HUDEP-2 (cell line): ENCODE measurements at regions not wholly inside any gene's neighbourhood (a gene's known extent, or its start where the extent isn't known, plus 50 kb on each side); places are given as distances from the start of the nearest gene placed in this dataset.

Experiments used
- DNase-seq, 76 experiments: peaks; one replicate each; lab custom pipeline; 2025; ENCODE audit not compliant: unreplicated experiment in 76 of 76; lab: John Stamatoyannopoulos, UW

DNA sequence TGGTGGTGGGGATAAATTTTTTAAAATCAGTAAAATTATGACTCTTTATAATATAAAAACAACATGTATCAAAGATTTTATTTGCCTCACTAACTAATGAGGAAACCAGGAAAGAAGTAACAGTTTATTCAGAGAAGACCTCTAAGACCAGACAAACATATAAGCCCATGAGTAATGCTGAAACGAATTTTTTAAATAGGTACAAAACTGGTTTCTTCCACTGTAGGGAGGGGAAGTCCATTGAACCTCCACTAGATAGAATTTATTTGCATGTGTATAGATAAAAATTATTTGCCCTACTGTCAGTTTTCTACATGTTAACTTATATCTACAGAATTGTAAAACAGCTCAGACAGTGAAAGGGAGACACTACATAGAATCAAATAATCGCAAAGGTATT lies 86.8 kb downstream of the ZC3H11B start:
- DNase-seq = no peak

DNA sequence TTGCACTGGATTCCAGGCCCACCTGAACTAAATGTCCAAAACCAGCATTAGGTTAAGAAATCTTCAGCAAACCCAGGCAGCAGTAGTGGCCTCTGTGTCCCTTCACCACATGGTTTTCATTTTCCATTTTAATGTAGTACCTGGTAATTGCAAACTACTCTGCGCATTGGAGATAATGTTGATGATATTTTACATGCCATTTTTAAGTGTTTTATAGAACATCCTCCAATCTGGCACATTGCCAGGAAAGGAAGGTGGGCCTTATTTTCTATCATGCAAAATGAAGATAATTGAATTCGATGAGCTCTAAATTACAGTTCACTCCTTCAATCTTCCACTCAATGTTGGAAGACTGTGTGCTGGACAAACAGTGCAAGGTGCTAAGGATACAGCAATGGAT lies 89.5 kb downstream of the ZC3H11B start:
- no peak for DNase-seq

GRCh38 chr1:219521325-219521724 lies 91.6 kb downstream of the ZC3H11B start:
- no peak for DNase-seq

GRCh38 chr1:219520241-219520640 lies 92.7 kb downstream of the ZC3H11B start:
- no peak for DNase-seq

GRCh38 chr1:219518907-219519248 lies 94.0 kb downstream of the ZC3H11B start:
- no peak for DNase-seq

- no peak for DNase-seq
Measured at GRCh38 chr1:219518168-219518906, 94.6 kb downstream of the ZC3H11B start.

DNA sequence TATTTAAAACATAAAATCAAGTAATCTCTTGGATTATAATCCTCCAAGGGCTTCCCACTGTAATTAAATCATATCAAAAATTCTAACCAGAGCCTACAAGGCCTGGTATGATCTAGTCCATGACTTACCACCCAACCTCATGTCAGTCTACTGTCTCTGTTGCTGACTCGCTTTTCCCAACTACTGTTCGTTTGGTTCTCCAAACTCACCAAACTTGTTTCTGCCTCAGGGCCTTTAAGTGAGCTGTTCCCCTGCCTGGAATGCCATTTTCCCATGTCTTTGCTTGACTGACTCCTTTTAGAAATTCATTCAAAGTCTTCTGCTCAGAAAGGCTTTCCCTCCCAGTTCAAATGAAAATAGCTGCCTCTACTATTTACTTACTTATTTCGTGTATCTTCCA lies 95.9 kb downstream of the ZC3H11B start:
- DNase-seq = no peak

GRCh38 chr1:219514728-219515127 lies 98.2 kb downstream of the ZC3H11B start:
- no peak for DNase-seq

GRCh38 chr1:219507437-219507836 lies 105.5 kb downstream of the ZC3H11B start:
- no peak for DNase-seq

DNA sequence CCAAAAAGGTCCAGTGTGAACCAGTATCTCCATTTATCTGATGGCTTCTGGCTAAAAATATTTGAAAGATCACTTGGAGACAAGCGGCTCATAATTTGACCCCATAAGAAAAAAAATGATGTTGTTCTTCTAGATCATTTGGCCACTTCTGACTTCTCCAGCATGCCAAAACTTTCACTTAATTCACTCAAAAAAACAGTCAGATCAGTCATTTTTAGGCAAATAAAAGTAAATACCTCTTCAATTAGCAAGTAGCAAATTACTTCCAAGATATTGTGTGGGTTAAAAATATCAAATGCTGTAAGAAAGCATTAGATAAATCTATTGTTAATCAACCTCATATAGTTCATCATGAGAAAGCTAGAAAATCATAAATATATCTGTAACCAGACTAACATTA lies 106.0 kb downstream of the ZC3H11B start:
- no peak for DNase-seq

GRCh38 chr1:219506473-219506899 lies 106.4 kb downstream of the ZC3H11B start:
- no peak for DNase-seq

DNA sequence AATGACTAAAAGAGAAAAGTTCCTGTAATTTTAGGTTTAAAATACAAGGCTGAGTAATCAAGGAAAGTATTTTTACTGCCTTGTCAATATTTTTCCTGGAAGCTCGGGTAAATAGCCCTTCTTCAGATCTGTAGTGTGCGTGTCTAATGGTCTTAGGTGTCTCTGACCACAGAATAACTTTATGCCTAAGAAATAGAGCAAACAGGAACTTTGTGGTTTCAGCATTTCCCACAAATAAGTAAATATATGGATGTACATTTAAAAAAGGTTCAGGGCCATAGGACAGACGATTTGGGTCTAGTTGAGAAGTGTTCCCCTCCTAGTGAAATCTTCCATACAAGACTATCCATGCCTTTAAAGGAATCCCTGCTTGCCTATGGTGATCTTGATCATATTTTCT lies 107.0 kb downstream of the ZC3H11B start:
- no peak for DNase-seq

- DNase-seq = no peak
Measured at GRCh38 chr1:219503604-219504003, 109.3 kb downstream of the ZC3H11B start.

- no peak for DNase-seq
Measured at GRCh38 chr1:219500327-219500897, 112.5 kb downstream of the ZC3H11B start.

DNA sequence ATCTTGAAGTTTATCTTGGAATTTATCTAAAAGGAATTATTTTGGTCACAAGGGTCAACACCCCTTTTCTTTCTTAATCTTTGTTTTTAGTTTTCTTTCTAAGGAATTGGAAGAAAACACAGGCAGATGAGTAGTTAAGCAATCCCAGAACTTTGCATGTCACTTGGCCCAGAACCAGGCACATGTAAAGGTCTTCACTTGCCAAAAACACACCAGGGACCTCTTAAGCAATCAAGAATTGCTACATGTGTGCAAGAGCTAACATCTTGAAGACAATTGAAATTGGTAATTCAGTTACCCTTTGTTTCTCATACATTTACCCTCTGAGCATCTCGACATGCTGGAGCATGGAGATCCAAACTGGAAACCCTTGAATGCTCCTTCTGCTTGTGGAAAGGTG lies 114.2 kb downstream of the ZC3H11B start:
- no peak for DNase-seq

GRCh38 chr1:219495737-219496408 lies 117.0 kb downstream of the ZC3H11B start:
- DNase-seq = no peak

DNA sequence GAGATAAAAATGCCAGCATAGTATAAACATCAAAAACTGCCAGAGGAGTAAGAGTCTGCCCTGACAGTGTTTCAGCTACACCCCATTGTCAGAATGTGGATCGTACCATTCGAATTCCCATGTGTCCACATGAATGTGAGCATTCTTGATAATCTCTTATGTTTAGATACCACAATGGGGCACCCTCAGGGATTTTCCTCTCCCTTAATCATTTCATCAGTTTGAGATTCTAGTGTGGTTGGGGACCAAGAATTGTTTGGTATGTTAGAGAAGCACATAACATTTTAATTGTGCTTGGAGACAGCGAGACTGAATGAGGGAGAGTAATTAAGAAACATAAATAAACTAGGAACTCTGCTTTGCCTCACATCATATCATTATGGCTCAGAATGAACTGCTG lies 120.2 kb downstream of the ZC3H11B start:
- no peak for DNase-seq

DNA sequence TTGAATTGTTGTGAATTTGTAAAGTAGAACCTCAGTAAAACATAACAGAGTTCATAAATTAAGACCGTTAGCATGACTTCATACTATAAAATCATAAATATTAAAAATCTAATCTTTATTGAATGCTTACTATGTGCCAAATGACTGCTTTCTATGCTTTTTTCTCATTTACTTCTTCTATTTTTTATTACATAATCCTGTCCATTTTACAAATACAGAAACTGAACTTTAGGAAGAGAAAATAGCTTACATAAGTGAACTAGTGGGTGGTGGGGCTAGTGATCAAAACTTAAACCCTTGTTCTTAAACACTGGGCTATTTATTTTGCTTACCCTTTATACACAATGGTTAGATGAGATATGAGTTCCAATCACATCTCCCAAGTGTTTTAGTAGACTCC lies 122.3 kb downstream of the ZC3H11B start:
- no peak for DNase-seq

- DNase-seq = no peak
Measured at GRCh38 chr1:219489636-219490035, 123.3 kb downstream of the ZC3H11B start.

DNA sequence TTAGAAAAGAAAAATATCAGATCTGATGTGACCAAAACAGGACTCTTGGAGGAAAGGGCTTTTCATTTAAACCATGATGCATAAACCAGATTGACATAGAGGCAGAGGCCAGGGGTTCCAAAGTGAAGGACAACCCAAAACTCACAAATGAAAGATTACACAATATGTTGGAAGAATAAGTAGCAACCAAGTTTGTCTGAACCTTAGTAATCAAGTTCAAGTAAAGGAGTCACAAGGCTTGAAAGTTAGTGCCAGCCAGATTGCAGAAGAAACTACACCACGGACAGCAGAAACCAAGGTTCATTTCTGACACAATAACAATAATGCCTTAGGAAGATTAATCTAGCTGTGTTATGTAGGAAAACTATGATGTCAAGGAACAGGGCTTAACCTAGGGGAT lies 124.6 kb downstream of the ZC3H11B start:
- DNase-seq = no peak

GRCh38 chr1:219483530-219483929 lies 129.4 kb downstream of the ZC3H11B start:
- DNase-seq = no peak

DNA sequence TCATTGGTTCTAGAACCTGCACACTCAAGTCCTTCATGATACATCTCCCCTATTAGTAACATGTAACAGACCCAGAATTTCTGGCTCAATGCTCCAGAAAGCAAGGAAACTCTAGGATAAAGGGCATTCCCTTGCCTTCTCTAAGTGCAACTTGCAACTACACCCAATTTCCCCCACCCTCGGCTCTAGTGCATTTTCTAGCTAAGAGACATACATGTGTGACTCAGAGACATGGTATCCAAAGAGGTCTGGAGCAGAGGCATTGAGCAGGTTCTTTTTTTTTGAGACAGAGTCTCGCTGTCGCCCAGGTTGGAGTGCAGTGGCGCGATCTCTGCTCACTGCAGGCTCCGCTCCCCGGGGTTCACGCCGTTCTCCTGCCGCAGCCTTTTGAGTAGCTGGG lies 132.9 kb downstream of the ZC3H11B start:
- no peak for DNase-seq
